ENCODE measurements at regions not wholly inside any gene's neighbourhood (a gene's known extent, or its start where the extent isn't known, plus 50 kb on each side); places are given as distances from the start of the nearest gene placed in this dataset.
"Not testable (repeated sequence)": the region's sequence is repeated elsewhere in the genome, so short reads cannot be mapped to it uniquely, and the experiment has no call there.

- DNase-seq (ENCODE audit: low spot score): no peak
These were observed 140.9 kb downstream of the MZT1 start for GRCh38 chr13:72586518-72586917.

- DNase-seq (ENCODE audit: low spot score): no peak
These were observed 142.2 kb downstream of the MZT1 start for GRCh38 chr13:72585254-72585653.

DNA sequence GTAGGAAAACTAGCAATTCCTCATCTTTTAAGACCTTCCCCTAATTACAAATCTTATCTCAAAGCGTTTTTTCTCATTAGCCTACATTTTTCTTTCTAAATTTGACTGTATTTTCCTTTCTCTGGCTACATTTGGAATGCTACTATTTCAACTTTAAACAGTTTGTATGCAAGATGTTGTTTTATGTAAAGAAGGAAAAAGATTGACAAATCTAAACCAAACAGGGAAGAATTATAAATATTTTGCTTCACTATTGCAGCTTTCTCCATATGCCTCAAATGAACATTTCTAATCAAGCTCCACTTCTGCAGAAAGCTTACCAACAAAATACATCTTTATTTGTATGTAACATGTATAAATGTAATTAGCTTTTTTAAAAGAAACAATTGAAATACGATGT, 156.2 kb downstream of the MZT1 start:
- DNase-seq (ENCODE audit: low spot score): no peak

GRCh38 chr13:72570019-72570418, 157.4 kb downstream of the MZT1 start:
- DNase-seq (ENCODE audit: low spot score): no peak

- no peak for DNase-seq (ENCODE audit: low spot score)
These were observed 159.9 kb downstream of the MZT1 start for GRCh38 chr13:72567566-72567965.

GRCh38 chr13:72566526-72566925, 160.9 kb downstream of the MZT1 start:
- no peak for DNase-seq (ENCODE audit: low spot score)

DNA sequence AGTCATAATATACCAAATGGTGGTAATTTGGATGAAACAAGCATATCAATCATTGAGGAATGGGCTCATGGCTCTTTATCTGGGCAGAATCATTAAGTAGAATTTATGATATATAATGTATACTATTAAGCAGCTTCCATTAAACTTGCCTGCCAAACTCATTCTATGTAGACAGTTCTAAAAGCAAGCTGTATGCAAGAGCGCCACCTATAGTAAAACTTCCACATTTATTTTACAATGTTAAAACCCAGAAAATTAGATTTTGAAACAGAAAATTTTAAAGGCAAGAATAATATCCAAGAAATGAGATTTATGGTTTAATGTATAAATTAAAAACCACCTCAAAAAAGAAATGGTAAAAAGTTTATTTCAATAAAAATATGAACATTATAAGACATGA, 161.5 kb downstream of the MZT1 start:
- DNase-seq (ENCODE audit: low spot score): no peak

GRCh38 chr13:72562686-72563085, 164.7 kb downstream of the MZT1 start:
- no peak for DNase-seq (ENCODE audit: low spot score)

DNA sequence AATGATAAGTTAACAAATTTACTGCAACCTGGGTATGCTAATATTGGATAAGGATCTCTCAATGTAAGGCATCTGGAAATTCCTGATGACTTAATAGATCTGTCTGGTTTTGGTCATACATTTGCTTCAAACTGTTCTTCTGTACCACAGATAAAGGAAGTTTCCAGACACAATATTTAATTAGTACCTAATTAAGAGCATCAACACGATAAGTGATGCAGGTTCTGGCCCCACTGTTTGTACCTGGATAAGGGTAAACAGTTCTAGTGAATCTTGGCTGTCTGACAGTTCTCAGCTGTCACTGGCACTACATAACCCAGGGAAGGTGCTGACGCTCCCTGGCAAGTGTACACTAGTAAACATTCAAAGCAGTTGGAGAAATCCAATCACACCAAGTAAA, 165.6 kb downstream of the MZT1 start:
- no peak for DNase-seq (ENCODE audit: low spot score)

GRCh38 chr13:72559716-72560115, 167.7 kb downstream of the MZT1 start:
- DNase-seq (ENCODE audit: low spot score): no peak

DNA sequence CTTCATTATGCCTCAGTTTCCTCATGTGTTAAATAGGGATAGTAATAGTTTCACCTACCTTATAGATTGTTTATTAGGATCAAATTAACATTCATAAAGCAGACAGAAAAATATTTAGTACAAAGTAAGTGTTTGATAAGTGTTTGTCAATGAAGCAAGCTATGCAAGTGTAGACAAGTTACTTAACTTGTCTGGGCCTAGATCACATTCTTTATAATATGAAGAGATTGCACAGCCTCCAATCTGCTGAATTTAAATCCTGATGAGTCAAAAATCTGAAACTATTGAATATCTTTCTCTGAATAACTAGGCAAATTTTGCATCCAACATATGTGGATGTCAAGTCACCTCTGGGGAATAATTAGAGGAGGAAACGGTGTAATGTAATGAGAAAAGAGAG, 170.5 kb downstream of the MZT1 start:
- no peak for DNase-seq (ENCODE audit: low spot score)

GRCh38 chr13:72555601-72556000, 171.8 kb downstream of the MZT1 start:
- DNase-seq (ENCODE audit: low spot score): no peak

- no peak for DNase-seq (ENCODE audit: low spot score)
These were observed 174.7 kb downstream of the MZT1 start for GRCh38 chr13:72552731-72553130.

DNA sequence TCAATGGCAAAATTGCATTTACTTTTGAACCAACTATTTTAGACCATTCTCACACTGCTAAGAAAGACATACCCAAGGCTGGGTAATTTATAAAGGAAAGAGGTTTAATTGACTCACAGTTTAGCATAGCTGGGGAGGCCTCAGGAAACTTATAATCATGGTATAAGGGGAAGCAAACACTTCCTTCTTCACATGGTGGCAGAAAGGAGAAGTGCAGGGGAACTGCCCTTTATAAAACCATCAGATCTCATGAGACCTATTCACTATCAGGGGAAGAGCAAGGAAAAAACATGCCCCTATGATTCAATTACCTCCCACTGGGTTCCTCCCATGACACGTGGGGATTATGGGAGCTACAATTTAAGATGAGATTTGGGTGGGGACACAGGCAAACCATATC, 181.5 kb downstream of the MZT1 start:
- DNase-seq (ENCODE audit: low spot score): not testable (repeated sequence)

DNA sequence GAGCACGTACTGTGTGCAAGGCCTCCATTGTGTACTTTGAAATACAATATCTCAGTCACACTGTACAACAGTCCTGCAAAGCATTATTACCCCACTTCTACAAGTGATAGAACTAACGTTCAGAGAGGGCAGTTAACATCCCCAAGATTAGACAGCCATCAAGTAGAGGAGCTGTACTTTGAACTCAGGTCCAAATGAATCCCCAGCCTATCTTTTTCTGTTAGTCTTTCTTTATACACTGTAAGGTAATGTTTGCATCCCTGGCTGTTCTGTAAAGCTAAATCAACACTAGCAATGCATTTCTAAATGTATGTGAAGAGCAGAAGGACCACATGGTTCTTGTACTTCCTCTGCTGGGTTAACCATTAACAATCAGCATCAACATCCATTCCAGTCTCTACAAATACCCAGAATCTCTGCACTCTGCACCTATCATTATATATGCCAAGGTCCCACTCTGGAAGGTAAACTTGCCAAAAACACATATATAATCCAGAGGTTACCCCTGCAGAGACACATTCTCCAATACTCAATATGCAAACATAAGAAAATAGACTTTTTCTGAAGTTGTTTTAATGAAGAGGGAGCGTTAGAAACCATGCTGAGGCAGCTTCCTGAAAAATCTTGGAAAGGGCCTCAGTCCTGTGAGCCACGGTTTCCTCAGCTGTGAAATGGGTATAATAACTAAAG, 182.3 kb downstream of the MZT1 start:
- DNase-seq (ENCODE audit: low spot score): no peak

GRCh38 chr13:72544042-72544441, 183.4 kb downstream of the MZT1 start:
- DNase-seq (ENCODE audit: low spot score): no peak

DNA sequence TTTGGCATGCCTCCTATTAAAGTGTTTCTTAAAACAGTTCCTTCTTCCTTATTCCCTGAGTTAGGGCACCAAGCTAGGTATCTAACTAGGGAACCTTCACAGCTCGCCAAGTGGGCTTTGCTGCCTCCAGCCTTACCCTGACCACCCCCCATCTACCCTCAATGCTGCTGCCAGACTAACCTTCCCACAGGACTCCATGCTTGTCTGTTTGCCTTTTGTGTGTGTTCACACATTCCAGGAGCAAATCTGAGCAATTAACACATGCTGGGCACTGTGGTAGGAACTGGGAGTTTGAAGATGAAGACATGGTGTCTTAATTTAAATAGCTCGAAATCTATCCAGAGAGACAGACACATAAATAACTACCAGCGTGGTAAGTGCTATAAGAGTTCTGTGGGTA, 185.2 kb downstream of the MZT1 start:
- no peak for DNase-seq (ENCODE audit: low spot score)

DNA sequence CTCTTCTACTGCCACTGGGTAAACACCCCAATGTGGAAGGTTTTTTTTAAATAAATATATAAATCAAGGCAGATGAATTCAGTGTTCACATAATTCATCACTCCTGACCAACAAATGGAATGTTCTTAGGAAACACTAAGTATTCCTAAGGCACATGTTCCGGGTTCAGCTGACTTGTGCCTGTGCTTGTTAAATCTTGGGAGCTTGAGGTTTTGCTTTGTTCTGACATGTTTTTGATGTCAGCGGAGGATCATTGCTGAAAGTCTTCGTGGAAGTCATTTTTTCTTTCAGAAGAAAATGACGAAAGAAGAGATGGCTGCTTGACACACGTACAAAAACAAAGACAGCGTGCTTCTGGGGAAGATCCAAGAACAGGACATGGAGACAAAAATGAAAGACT, 185.8 kb downstream of the MZT1 start:
- DNase-seq (ENCODE audit: low spot score): no peak

- DNase-seq (ENCODE audit: low spot score): no peak
These were observed 186.5 kb downstream of the MZT1 start for GRCh38 chr13:72540881-72541280.

GRCh38 chr13:72539925-72540324, 187.5 kb downstream of the MZT1 start:
- DNase-seq (ENCODE audit: low spot score): no peak

DNA sequence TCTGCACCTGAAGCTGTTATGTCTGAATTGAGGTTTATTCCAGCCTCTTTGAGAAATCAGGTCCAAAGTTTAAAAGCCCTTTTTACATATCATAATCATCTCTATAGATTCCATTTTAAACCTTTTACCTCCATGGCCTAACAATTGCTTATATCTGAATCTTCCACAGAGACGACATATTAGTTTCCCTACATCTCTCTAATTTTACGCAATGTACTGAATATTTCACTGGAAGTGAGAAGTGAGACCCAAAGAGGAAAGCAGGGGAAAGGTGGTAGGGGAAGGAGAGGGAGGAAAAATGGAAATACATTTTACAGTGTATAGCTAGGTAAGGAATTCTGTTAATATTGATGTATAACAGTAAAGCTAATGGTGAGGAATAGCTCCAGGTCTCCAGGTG, 189.6 kb downstream of the MZT1 start:
- DNase-seq (ENCODE audit: low spot score): no peak

DNA sequence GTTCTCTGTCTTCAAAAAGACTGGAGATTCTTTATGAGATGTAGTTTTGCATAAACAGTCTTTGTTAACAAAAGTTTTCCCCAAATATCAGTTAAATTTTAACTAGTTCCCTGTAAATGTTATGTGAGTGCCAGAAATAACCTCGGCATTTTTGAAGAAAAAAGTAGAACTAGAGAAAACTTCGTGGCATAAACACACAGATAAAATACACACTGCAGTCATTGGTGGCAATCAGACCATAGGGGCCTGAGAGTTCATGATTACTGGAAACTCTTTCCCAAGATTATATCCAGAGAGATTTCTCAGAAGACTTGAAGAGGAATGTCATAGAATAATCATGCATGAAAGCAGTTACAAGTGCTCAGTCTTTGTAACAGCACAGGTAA, 190.0 kb downstream of the MZT1 start:
- DNase-seq (ENCODE audit: low spot score): no peak

GRCh38 chr13:72536714-72537394, 190.6 kb downstream of the MZT1 start:
- DNase-seq (ENCODE audit: low spot score): peak; percentile 10
